Esophagus muscularis mucosa (tissue), 4 donors: ENCODE measurements at regions not wholly inside any gene's neighbourhood (a gene's known extent, or its start where the extent isn't known, plus 50 kb on each side); places are given as distances from the start of the nearest gene placed in this dataset.

ENCODE experiments used
- EP300 ChIP-seq: sonication (generic); formaldehyde crosslinking; IDR thresholded peaks from one replicate; pipeline ENCODE4 v1.6.1; 2017; ENCODE audit warnings: antibody characterized with exemption
- POLR2A ChIP-seq: fragments of 450-650 bp; IDR thresholded peaks from one replicate; pipeline ENCODE4 v1.6.1; 2017; ENCODE audit warnings: antibody characterized with exemption, moderate library complexity, mild to moderate bottlenecking, low read depth
- TF ChIP-seq, protein P1 (sequence below), 3 experiments: fragments of 200-600 bp in 2 of 3; fragments of 450-650 bp in 1 of 3; sonication (generic) in 2 of 3; IDR thresholded peaks; one replicate each; pipeline ENCODE4 v1.5.1; 2017 to 2019; ENCODE audit warnings: antibody characterized with exemption in 3 of 3, mild to moderate bottlenecking in 2 of 3, moderate library complexity in 1 of 3

DNA sequence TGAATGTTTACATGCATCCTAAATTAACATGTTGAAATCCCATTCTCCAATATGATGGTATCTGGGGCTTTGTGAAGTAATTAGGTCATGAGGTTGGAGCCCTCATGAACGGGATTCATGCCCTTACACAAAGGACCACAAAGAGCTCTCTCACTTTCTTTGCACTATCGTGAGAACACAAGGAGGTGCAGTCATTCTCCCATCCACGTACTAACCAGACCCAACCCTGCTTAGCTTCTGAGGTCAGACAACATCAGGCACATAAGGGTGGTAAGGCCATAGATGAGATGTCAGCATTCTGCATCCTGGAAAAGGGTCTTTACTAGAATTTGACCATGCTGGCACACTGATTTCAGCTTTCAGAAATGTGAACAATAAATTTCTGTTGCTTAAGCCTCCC is 1211.9 kb upstream of the MIR17HG start:
- TF ChIP-seq, protein P1, sequence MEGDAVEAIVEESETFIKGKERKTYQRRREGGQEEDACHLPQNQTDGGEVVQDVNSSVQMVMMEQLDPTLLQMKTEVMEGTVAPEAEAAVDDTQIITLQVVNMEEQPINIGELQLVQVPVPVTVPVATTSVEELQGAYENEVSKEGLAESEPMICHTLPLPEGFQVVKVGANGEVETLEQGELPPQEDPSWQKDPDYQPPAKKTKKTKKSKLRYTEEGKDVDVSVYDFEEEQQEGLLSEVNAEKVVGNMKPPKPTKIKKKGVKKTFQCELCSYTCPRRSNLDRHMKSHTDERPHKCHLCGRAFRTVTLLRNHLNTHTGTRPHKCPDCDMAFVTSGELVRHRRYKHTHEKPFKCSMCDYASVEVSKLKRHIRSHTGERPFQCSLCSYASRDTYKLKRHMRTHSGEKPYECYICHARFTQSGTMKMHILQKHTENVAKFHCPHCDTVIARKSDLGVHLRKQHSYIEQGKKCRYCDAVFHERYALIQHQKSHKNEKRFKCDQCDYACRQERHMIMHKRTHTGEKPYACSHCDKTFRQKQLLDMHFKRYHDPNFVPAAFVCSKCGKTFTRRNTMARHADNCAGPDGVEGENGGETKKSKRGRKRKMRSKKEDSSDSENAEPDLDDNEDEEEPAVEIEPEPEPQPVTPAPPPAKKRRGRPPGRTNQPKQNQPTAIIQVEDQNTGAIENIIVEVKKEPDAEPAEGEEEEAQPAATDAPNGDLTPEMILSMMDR (IDR thresholded peaks at IDR 0.05), result no peak
- TF ChIP-seq POLR2A (no peak), EP300 (no peak)
